Loucy (cell line): ENCODE measurements at regions not wholly inside any gene's neighbourhood (a gene's known extent, or its start where the extent isn't known, plus 50 kb on each side); places are given as distances from the start of the nearest gene placed in this dataset.

Source experiments
- H2AFZ ChIP-seq: fragments of 200-600 bp; sonication (generic); 2 replicates; pipeline ENCODE4 v1.6.0; 2016; ENCODE audit warnings: antibody characterized with exemption, mild to moderate bottlenecking, low read length, moderate library complexity
- H3F3A ChIP-seq: fragments of 200-600 bp; 2 replicates; pipeline ENCODE4 v1.6.0; 2016; ENCODE audit warnings: antibody characterized with exemption, low read depth, mild to moderate bottlenecking
- H3K27me3 ChIP-seq: fragments of 200-600 bp; sonication (generic); 2 replicates; pipeline ENCODE4 v1.6.1; 2014; ENCODE audit warnings: low read length, mild to moderate bottlenecking; ENCODE audit not compliant: insufficient read depth, poor library complexity, severe bottlenecking
- H3K36me3 ChIP-seq: fragments of 200-600 bp; sonication (generic); 2 replicates; pipeline ENCODE4 v1.6.1; 2016; ENCODE audit warnings: low read length; ENCODE audit not compliant: insufficient read depth
- H3K4me1 ChIP-seq: fragments of 200-600 bp; sonication (generic); 2 replicates; pipeline ENCODE4 v1.5.1; 2014; ENCODE audit warnings: low read length, mild to moderate bottlenecking; ENCODE audit not compliant: insufficient read depth, poor library complexity, severe bottlenecking
- H3K4me2 ChIP-seq: fragments of 200-600 bp; sonication (generic); 2 replicates; pipeline ENCODE4 v1.6.0; 2014; ENCODE audit warnings: antibody characterized with exemption, low read length, low read depth, mild to moderate bottlenecking; ENCODE audit not compliant: poor library complexity, severe bottlenecking
- H3K4me3 ChIP-seq: fragments of 200-600 bp; sonication (generic); 2 replicates; pipeline ENCODE4 v1.5.1; 2014; ENCODE audit warnings: low read length, mild to moderate bottlenecking, mixed read lengths; ENCODE audit not compliant: poor library complexity, severe bottlenecking
- H3K79me2 ChIP-seq: fragments of 200-600 bp; sonication (generic); 2 replicates; pipeline ENCODE4 v1.6.1; 2014; ENCODE audit warnings: low read length; ENCODE audit not compliant: insufficient read depth
- H3K9ac ChIP-seq: fragments of 200-600 bp; sonication (generic); 2 replicates; pipeline ENCODE4 v1.6.0; 2014; ENCODE audit warnings: mild to moderate bottlenecking, low read depth, low read length, moderate library complexity; ENCODE audit not compliant: poor library complexity, severe bottlenecking
- H3K9me2 ChIP-seq: fragments of 200-600 bp; sonication (generic); replicated peaks from 2 replicates; pipeline ENCODE4 v1.6.1; 2016; ENCODE audit warnings: low read depth, low read length, mixed read lengths
- H3K9me3 ChIP-seq: fragments of 200-600 bp; sonication (generic); 2 replicates; pipeline ENCODE4 v1.6.1; 2014; ENCODE audit warnings: mild to moderate bottlenecking, antibody characterized with exemption, low read length, low read depth; ENCODE audit not compliant: insufficient read depth
- H4K20me1 ChIP-seq: fragments of 200-600 bp; sonication (generic); 2 replicates; pipeline ENCODE4 v1.6.0; 2014; ENCODE audit warnings: antibody characterized with exemption, low read length, mild to moderate bottlenecking; ENCODE audit not compliant: insufficient read depth, poor library complexity, severe bottlenecking
- CTCF ChIP-seq: fragments of 200-600 bp; sonication (generic); conservative IDR thresholded peaks from 2 replicates; pipeline ENCODE4 v1.5.1; 2014; ENCODE audit warnings: mild to moderate bottlenecking, antibody characterized with exemption, low read length
- EZH2phosphoT487 ChIP-seq: fragments of 200-600 bp; IDR thresholded peaks from 2 replicates; pipeline ENCODE4 v1.6.1; 2018; ENCODE audit warnings: antibody characterized with exemption, mild to moderate bottlenecking, moderate library complexity, borderline replicate concordance

- H2AFZ ChIP-seq = no peak overlapping the region
- H3K4me2 ChIP-seq = no peak overlapping the region
- H3K4me1 ChIP-seq = no peaks in the 10 kb centered on the region
- H3F3A ChIP-seq = no peaks in the 10 kb centered on the region
- H3K9ac ChIP-seq = no peak overlapping the region
- no peaks in the 10 kb centered on the region for H3K9me3 ChIP-seq
- H4K20me1 ChIP-seq = no peaks in the 10 kb centered on the region
- no peaks in the 10 kb centered on the region for H3K9me2 ChIP-seq
- TF ChIP-seq CTCF (peak; percentile 89), EZH2phosphoT487 (no peak)
- H3K36me3 ChIP-seq = no peaks in the 10 kb centered on the region
- no peaks in the 10 kb centered on the region for H3K27me3 ChIP-seq
- H3K79me2 ChIP-seq = no peaks in the 10 kb centered on the region
- no peak overlapping the region for H3K4me3 ChIP-seq
Measured at GRCh38 chr6:112780498-112781096, 433.5 kb downstream of the RFPL4B start.

GRCh38 chr6:112781241-112781640 is 434.1 kb downstream of the RFPL4B start:
- no peaks in the 10 kb centered on the region for H3K36me3 ChIP-seq
- H3K9me2 ChIP-seq = no peaks in the 10 kb centered on the region
- H3K4me3 ChIP-seq = no peak overlapping the region
- H3K27me3 ChIP-seq = no peaks in the 10 kb centered on the region
- no peak overlapping the region for H2AFZ ChIP-seq
- no peak overlapping the region for H3K9ac ChIP-seq
- TF ChIP-seq CTCF (no peak), EZH2phosphoT487 (no peak)
- no peaks in the 10 kb centered on the region for H3K4me1 ChIP-seq
- no peak overlapping the region for H3K4me2 ChIP-seq
- no peaks in the 10 kb centered on the region for H3K9me3 ChIP-seq
- no peaks in the 10 kb centered on the region for H3F3A ChIP-seq
- no peaks in the 10 kb centered on the region for H3K79me2 ChIP-seq
- no peaks in the 10 kb centered on the region for H4K20me1 ChIP-seq

GRCh38 chr6:112785408-112785807 is 438.3 kb downstream of the RFPL4B start:
- no peak overlapping the region for H3K9ac ChIP-seq
- H3K4me2 ChIP-seq = no peak overlapping the region
- no peaks in the 10 kb centered on the region for H3K4me1 ChIP-seq
- H3F3A ChIP-seq = no peaks in the 10 kb centered on the region
- no peak for TF ChIP-seq EZH2phosphoT487
- TF ChIP-seq CTCF = no peak
- H4K20me1 ChIP-seq = no peaks in the 10 kb centered on the region
- no peaks in the 10 kb centered on the region for H3K9me2 ChIP-seq
- H3K27me3 ChIP-seq = no peaks in the 10 kb centered on the region
- H2AFZ ChIP-seq = no peak overlapping the region
- no peak overlapping the region for H3K4me3 ChIP-seq
- H3K79me2 ChIP-seq = no peaks in the 10 kb centered on the region
- H3K36me3 ChIP-seq = no peaks in the 10 kb centered on the region
- H3K9me3 ChIP-seq = no peaks in the 10 kb centered on the region
